GM19099 (cell line): ENCODE measurements at regions not wholly inside any gene's neighbourhood (a gene's known extent, or its start where the extent isn't known, plus 50 kb on each side); places are given as distances from the start of the nearest gene placed in this dataset.

Experiments used
- POLR2A ChIP-seq: IDR thresholded peaks from 3 replicates; pipeline ENCODE4 v1.6.1; 2011; ENCODE audit warnings: low read depth; ENCODE audit not compliant: insufficient read length; ENCODE audit errors: extremely low read depth

- no peak for TF ChIP-seq POLR2A
These were observed 64.8 kb upstream of the SLC1A4 start for GRCh38 chr2:64924170-64924934.

- TF ChIP-seq POLR2A: no peak
These were observed 60.4 kb upstream of the SLC1A4 start for GRCh38 chr2:64928813-64929212.

- no peak for TF ChIP-seq POLR2A
These were observed 59.9 kb upstream of the SLC1A4 start for GRCh38 chr2:64929333-64929732.

GRCh38 chr2:64930258-64930671 lies 58.9 kb upstream of the SLC1A4 start:
- peak; percentile 5 for TF ChIP-seq POLR2A

- peak; percentile 26 for TF ChIP-seq POLR2A
These were observed 57.7 kb upstream of the SLC1A4 start for GRCh38 chr2:64931246-64932115.

- TF ChIP-seq POLR2A: no peak
These were observed 57.2 kb upstream of the SLC1A4 start for GRCh38 chr2:64932116-64932370.

- TF ChIP-seq POLR2A: peak; percentile 71
These were observed 56.6 kb upstream of the SLC1A4 start for GRCh38 chr2:64932371-64933216.

GRCh38 chr2:64934530-64934929 lies 54.7 kb upstream of the SLC1A4 start:
- TF ChIP-seq POLR2A: no peak

- TF ChIP-seq POLR2A: no peak
These were observed 52.4 kb upstream of the SLC1A4 start for GRCh38 chr2:64936809-64937208.

- peak; percentile 44 for TF ChIP-seq POLR2A
These were observed 51.3 kb upstream of the SLC1A4 start for GRCh38 chr2:64937687-64938491.

- peak; percentile 18 for TF ChIP-seq POLR2A
These were observed 50.5 kb upstream of the SLC1A4 start for GRCh38 chr2:64938607-64939285.

- TF ChIP-seq POLR2A: peak; percentile 48
These were observed 49.8 kb upstream of the SLC1A4 start for GRCh38 chr2:64939332-64939917.
